ENCODE measurements at regions not wholly inside any gene's neighbourhood (a gene's known extent, or its start where the extent isn't known, plus 50 kb on each side); places are given as distances from the start of the nearest gene placed in this dataset.
"Not testable (repeated sequence)": the region's sequence is repeated elsewhere in the genome, so short reads cannot be mapped to it uniquely, and the experiment has no call there.

DNA sequence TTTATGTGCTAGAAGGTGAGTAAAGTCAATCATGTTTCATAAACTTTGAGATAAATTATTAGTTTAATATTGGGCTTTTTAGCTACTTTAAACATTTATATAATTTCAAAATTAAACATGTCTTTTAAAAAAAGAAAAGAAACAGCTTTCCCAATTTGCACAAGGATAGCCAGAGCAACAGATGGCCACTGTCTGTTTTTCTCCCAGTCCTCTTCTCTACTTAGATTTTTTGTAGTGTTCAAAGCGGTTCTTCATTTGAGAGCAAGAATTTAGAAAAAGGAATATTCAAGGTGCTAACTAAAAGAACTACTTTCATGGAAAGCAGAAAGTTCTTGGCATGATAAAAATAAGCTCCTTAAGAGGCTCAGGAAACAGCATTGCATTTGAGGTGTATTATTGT lies 128.3 kb upstream of the MIR17HG start:
- no peak for DNase-seq (ENCODE audit: low read depth)

DNA sequence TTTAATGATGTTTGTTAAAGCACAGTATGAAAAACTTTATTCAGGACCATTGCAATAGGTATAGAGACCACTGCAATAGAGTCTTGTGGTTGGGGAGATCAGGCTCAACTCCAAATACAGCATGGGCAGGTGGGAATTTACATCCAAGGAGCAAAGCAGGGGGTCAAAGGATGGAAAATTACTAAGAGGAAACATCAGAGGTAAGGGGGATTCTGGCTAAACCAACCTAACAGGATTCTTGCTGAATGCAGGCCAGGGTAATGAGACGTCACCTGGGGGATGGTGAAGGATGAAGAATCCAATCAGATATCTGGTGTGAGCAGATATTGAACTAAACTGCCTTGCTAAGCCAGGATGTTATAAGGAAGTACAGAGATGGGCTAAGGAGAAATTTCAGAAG lies 126.6 kb upstream of the MIR17HG start:
- no peak for DNase-seq (ENCODE audit: low read depth)

GRCh38 chr13:91228108-91228507 lies 119.4 kb upstream of the MIR17HG start:
- DNase-seq (ENCODE audit: low read depth): no peak

GRCh38 chr13:91228940-91229339 lies 118.5 kb upstream of the MIR17HG start:
- no peak for DNase-seq (ENCODE audit: low read depth)

DNA sequence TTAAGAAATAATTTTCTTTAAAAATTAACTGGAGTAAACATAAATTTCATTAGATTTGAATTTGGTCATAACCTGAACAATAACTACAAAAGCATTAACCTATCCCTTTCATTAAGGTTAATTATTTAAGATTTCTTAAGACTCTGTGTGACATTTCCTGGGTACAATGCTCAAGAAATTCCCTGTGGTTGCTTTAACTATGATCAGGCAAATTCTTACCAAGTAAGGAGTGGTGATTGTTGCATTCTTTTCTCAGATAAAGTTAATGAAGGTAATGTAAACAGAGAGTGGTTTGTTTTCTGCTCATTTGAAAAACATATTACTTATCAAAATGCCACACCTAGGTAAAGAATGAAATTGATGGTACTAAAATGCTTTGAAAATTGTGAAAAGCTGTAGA lies 114.8 kb upstream of the MIR17HG start:
- no peak for DNase-seq (ENCODE audit: low read depth)

- DNase-seq (ENCODE audit: low read depth): no peak
Observed at GRCh38 chr13:91233291-91233690, 114.2 kb upstream of the MIR17HG start.

GRCh38 chr13:91236182-91236581 lies 111.3 kb upstream of the MIR17HG start:
- DNase-seq (ENCODE audit: low read depth): no peak

DNA sequence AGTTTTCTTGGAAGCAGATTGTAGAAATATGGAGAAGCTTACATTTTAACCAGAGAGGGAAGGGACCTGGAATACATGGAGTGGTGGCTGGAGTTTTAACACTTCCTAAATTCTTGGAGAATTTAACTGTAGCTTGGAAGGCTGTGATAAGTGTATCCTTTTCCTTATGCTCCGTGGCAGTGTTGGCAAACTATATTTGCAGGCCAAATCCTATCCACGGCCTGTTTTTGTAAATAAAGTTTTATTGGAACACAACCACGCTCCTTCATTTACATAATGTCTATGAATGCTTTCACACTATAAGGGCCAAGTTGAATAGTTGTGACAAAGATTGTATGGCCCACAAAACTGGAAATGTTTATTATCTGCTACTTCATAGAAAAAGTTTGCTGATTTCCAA lies 110.6 kb upstream of the MIR17HG start:
- no peak for DNase-seq (ENCODE audit: low read depth)

DNA sequence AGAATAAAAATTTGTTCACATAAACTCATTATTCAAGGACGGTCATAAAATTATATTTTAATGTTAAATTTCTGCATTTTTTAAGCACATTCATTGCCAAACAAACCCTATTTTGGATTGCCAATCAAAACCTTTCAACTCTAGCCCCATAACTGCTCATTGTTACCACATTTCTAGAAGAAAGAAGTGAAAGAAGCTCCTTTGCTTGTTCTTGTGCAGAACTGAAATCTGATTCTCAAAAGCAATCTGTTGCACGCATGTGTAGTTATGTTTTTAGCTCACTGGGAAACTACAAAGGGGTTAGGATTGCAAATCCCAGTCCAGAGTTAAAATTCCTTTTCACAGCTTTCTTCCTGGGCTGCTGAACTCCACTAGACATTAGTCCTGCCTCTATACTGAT lies 109.5 kb upstream of the MIR17HG start:
- DNase-seq (ENCODE audit: low read depth): no peak

- DNase-seq (ENCODE audit: low read depth): no peak
Observed at GRCh38 chr13:91240341-91240740, 107.1 kb upstream of the MIR17HG start.

DNA sequence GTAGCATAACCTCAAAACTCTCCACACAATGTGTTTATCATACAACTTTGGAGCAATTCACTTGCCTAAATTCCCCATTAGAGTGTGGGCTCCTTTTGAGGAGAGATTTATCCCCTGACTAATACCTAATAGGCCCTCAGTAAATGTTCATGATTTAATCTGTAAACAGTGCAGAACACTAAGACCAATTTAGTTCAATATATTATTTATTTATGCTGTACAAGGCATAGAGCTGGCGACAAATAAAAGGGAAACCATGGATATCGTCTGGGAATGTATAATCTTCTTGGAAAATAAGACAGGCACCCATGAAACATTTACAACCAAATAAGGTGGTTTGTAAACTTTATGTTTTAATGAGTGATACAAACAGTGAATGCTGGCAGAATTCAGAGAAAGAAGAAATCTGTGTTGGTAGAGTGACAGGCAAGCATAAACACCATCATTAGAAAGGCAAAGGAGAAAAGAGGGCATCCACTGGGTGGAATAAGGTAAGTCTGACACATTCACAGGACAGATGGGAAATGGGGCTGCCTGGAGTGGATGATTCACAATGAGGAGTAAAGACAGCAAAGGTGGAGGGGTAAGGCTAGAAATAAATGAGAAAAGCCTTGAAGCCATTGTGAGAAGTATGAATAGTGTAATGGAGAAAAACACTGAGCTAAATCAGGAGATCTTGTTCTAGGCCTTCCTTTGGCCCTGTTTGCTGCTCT lies 106.1 kb upstream of the MIR17HG start:
- no peak for DNase-seq (ENCODE audit: low read depth)

- DNase-seq (ENCODE audit: low read depth): no peak
Observed at GRCh38 chr13:91242652-91243051, 104.8 kb upstream of the MIR17HG start.

DNA sequence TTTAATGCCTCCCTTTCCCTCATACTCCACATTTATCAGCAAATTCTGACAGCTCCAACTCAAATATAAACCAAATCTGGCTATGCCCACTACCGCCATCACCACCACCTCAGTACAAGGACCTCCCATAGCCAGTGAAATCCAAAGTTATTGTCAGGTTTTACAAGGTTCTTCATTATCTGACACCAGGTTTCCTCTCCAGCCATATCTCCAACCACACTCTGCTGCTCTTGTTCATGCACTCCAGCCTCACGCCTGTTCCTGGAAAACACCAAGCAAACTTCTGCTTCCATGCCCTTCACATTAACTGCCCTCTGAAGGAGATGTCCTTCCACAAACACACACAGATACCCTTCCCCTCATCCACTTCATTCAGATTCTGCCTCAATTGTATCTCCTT lies 102.2 kb upstream of the MIR17HG start:
- DNase-seq (ENCODE audit: low read depth): no peak

DNA sequence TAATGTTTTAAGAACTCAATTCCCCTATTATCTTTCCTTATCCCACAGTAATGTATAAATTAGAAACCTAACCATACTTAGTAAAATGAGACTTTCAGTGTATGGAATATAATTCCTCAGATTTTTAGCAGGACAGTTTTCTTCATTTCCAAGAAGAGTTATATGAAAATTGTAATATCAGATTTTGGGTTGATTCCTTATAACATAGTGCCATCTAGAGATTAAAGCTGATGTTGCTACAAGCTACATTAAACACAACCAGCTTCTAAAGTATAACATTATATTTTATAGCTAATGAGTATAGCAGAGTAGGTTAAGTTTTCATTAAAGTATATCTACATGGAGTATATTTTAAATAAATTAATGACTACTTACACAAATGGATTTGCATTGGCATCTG lies 99.7 kb upstream of the MIR17HG start:
- no peak for DNase-seq (ENCODE audit: low read depth)

- DNase-seq (ENCODE audit: low read depth): no peak
Observed at GRCh38 chr13:91248249-91248648, 99.2 kb upstream of the MIR17HG start.

DNA sequence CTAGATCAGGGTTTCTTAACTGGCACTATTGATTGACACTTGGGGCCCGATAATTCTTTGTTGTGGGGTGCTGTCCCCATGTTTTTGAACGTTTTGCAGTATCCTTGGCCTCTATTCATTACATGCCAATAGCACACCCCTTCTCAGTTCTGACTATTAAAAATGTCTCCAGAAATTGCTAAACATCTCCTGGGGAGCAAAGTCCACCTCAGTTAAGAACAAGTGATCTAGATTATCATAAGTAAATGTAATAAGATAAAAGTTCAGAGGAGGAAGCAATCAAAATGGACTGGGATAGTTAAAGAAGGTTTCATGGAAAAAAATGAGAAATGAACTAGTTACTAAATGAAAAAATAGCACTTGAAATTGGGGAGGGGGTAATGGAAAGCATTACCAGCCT lies 98.1 kb upstream of the MIR17HG start:
- no peak for DNase-seq (ENCODE audit: low read depth)

GRCh38 chr13:91249861-91250260 lies 97.6 kb upstream of the MIR17HG start:
- DNase-seq (ENCODE audit: low read depth): no peak

DNA sequence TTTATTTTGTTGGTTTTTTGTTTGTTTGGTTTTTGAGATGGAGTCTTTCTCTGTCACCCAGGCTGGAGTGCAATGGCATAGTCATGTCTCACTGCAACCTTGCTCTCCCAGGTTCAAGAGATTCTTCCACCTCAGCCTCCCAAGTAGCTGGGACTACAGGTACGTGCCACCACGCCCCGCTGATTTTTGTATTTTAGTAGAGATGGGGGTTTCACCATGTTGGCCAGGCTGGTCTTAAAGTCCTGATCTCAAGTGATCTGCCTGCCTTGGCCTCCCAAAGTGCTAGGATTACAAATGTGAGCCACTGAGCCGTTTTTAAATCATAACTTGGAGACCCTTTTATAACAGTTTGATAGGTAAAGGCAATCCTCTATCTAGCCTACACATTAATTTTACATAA lies 95.9 kb upstream of the MIR17HG start:
- DNase-seq (ENCODE audit: low read depth): not testable (repeated sequence)

DNA sequence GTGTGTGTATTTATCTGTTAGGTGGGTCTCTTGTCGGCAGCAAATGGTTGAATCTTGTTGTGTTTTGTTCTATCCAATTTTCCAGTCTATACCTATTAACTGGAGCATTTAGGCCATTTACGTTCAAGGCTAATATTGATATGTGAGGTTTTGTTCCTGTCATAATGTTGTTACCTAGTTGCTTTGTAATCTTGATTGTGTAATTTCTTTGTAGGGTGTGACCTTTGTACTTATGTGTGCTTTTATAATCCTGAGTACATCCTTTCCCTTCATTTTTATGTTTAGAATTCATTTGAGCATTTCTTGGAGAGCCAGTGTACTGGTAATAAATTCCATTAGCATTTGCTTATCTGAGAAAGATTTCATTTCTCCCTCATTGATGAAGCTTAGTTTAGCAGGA lies 83.0 kb upstream of the MIR17HG start:
- no peak for DNase-seq (ENCODE audit: low read depth)

DNA sequence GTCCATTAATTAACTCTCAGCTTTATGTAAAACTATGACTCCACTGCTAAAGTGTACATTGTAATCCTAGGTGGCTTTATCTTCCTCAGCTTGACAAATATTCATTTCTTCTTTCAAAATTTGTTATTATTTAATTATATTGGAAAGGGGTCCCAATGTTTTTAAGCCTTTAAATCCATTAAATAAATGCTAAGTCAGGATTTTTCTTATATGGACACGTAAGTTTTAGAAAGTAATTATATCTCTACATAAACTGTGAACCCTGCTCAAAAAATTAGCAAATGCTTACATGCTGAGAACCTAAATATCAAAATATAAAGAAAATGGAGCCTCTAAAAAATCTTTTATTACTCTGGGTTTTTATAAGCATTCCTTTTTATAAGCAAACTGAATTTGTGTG lies 78.2 kb upstream of the MIR17HG start:
- DNase-seq (ENCODE audit: low read depth): no peak

DNA sequence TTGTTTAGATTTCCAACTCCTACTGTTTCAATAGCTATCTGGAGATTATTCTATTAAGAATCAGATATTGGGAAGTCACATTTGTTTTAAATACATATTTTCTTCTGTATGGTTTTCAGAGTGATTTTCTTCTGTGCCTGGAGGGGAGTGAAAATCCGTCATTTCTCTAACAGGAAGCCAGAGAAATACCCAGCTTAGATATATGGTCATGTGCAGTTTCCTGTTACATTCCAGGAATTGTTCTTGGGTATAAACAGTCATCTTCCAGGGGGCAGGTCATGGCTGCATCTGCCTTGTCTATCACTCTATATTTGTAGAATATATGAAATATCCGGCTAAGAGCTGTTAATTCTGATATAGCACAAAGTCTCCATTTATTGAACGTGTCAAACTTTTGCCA lies 77.5 kb upstream of the MIR17HG start:
- no peak for DNase-seq (ENCODE audit: low read depth)

DNA sequence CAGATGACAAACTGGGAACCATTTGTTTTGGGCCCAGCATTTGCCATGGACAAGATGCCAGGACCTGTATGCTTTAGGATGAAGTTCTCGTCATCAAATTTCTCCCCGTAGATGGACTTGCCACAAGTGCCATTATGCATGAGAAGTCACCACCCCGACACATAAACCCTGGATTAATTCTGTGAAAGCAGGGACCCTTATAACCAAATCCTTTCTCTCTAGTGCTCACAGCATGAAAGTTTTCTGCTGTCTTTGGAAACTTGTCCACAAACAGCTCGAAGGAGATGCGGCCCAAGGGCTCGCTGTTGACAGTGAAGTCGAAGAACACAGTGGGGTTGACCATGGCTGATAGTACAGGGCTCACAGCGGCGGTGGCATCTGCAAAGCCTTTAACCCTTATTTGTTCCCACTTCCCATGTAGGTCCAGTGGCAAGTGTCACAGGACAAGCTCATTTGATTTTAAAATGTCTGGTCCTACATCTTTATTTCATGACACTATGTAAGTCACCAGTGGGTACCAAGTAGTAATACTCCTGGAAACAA lies 75.2 kb upstream of the MIR17HG start:
- DNase-seq (ENCODE audit: low read depth): no peak

- no peak for DNase-seq (ENCODE audit: low read depth)
Observed at GRCh38 chr13:91273675-91274074, 73.8 kb upstream of the MIR17HG start.

DNA sequence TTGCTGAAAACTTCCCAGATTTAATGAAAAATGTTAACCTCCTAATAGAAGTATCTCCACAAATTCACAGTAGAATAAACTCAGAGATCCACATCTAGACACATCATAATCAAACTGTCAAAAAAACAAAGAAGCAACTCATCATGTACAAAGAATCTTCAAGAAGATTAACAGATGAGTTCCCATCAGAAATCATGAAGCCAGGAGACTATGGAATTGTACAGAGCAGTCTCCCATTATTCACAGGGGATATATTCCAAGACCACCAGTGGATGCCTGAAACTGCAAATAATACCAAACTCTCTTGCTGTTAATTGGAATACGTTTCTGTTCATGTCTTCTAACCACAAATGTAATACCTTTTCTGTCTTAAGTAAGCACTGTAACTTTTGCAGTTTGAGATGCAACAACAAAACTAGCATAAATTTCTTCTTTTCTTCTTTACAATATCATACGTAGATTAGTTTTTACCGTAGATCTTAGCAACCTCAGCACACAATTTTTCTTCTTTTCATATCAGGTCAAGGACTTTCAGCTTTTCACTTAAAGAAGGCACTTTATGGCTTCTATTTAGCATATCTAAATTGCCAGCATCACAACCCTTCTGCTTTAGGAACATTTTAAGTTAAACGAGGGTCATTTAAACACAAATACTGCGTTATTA lies 70.3 kb upstream of the MIR17HG start:
- DNase-seq (ENCODE audit: low read depth): no peak
